22Rv1 (cell line): ENCODE measurements at regions not wholly inside any gene's neighbourhood (a gene's known extent, or its start where the extent isn't known, plus 50 kb on each side); places are given as distances from the start of the nearest gene placed in this dataset.

Experiments used
- ZFX ChIP-seq: fragments of 450-650 bp; IDR thresholded peaks from 2 replicates; pipeline ENCODE4 v1.6.1; 2017; ENCODE audit warnings: antibody characterized with exemption, borderline replicate concordance
- TF ChIP-seq, protein P1 (sequence below): fragments of 450-650 bp; IDR thresholded peaks from 2 replicates; pipeline ENCODE4 v1.5.1; 2017; ENCODE audit warnings: mild to moderate bottlenecking

DNA sequence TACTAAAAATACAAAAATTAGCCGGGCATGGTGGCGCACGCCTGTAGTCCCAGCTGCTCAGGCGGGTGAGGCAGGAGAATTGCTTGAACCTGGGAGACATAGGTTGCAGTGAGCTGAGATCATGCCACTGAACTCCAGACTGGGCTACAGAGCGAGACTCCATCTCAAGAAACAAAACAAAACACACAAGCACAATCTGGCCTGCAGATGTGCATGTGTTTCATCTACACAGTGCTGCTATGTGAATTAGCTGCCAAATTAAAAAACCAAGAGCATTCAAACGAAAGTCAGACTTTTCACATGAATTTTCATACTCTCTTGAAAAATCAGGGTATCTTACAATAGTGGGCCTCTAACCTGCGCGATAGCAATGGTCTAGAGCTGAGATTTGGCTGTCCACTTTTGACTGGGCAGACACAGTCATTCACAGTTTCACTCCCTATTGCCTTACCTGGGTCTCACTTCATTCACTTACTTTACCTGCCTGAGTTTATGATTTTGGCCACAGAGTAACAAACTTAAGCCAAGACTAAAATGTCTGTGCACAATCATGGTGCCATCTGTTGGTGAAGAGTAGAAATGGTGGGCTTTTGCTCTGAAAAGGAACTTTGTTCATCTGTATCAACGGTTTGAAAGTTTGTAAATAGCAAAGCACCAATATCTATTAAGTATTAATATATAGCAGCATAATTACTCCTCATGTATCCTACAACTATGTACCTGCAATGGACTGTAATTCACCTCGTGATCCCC is 138.5 kb upstream of the UST start:
- no peak for TF ChIP-seq ZFX
- TF ChIP-seq, protein P1, sequence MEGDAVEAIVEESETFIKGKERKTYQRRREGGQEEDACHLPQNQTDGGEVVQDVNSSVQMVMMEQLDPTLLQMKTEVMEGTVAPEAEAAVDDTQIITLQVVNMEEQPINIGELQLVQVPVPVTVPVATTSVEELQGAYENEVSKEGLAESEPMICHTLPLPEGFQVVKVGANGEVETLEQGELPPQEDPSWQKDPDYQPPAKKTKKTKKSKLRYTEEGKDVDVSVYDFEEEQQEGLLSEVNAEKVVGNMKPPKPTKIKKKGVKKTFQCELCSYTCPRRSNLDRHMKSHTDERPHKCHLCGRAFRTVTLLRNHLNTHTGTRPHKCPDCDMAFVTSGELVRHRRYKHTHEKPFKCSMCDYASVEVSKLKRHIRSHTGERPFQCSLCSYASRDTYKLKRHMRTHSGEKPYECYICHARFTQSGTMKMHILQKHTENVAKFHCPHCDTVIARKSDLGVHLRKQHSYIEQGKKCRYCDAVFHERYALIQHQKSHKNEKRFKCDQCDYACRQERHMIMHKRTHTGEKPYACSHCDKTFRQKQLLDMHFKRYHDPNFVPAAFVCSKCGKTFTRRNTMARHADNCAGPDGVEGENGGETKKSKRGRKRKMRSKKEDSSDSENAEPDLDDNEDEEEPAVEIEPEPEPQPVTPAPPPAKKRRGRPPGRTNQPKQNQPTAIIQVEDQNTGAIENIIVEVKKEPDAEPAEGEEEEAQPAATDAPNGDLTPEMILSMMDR: peak; percentile 59
